ENCODE measurements at regions not wholly inside any gene's neighbourhood (a gene's known extent, or its start where the extent isn't known, plus 50 kb on each side); places are given as distances from the start of the nearest gene placed in this dataset.

GRCh38 chr2:12300927-12301326, 415.8 kb upstream of the TRIB2 start:
- TF ChIP-seq BCL3 (IDR thresholded peaks at IDR 0.05), result no peak
- TF ChIP-seq, protein P1, sequence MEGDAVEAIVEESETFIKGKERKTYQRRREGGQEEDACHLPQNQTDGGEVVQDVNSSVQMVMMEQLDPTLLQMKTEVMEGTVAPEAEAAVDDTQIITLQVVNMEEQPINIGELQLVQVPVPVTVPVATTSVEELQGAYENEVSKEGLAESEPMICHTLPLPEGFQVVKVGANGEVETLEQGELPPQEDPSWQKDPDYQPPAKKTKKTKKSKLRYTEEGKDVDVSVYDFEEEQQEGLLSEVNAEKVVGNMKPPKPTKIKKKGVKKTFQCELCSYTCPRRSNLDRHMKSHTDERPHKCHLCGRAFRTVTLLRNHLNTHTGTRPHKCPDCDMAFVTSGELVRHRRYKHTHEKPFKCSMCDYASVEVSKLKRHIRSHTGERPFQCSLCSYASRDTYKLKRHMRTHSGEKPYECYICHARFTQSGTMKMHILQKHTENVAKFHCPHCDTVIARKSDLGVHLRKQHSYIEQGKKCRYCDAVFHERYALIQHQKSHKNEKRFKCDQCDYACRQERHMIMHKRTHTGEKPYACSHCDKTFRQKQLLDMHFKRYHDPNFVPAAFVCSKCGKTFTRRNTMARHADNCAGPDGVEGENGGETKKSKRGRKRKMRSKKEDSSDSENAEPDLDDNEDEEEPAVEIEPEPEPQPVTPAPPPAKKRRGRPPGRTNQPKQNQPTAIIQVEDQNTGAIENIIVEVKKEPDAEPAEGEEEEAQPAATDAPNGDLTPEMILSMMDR (IDR thresholded peaks at IDR 0.05), result no peak
- TF ChIP-seq CHD2 (IDR thresholded peaks at IDR 0.05; ENCODE audit: low read length, partially characterized antibody), result no peak

All from A549 (cell line).